HCT116 (cell line): ENCODE measurements at regions not wholly inside any gene's neighbourhood (a gene's known extent, or its start where the extent isn't known, plus 50 kb on each side); places are given as distances from the start of the nearest gene placed in this dataset.

ENCODE experiments used
- ATAC-seq: fragments of 200-7000 bp; cut with Tn5 transposase; 2 replicates; pipeline ENCODE4 v1.9.1; 2020; ENCODE audit warnings: mild to moderate bottlenecking, moderate library complexity
- BruUV-seq: library from RNA; stranded (reverse); fragments of 400-500 nt; replicated peaks from 2 replicates; lab custom pipeline; 2021; lab: Mats Ljungman, UMichigan
- CTCF ChIA-PET: fragments of 300-600 bp; sonication (Branson Sonifier 250); formaldehyde crosslinking; loops from one replicate; lab custom pipeline; 2021; ENCODE audit warnings: antibody characterized with exemption; lab: Charles Lee
- POLR2A ChIA-PET: fragments of 300-600, 350-600 bp; sonication (Branson Sonifier 250); formaldehyde crosslinking; loops from one replicate; lab custom pipeline; 2021; ENCODE audit warnings: antibody characterized with exemption; lab: Charles Lee
- RAD21 ChIA-PET, 2 experiments: fragments of 300-600 bp; sonication (Branson Sonifier 250); formaldehyde crosslinking; loops; one replicate each; lab custom pipeline; 2023; ENCODE audit warnings: low total read pairs in 2 of 2; ENCODE audit not compliant: uncharacterized antibody in 2 of 2, unreplicated experiment in 2 of 2, low non-redundant PET in 1 of 2; lab: Charles Lee
- DNase-seq: peaks from one replicate; pipeline ENCODE4 v3.0.0-alpha.2; 2010; ENCODE audit warnings: low read depth, low spot score
- H2AFZ ChIP-seq: fragments of 200-600 bp; shearing (Covaris generic), sonication (generic); 2 replicates; pipeline ENCODE4 v1.6.1; 2017; ENCODE audit warnings: low read depth, mixed run types, mixed read lengths, antibody characterized with exemption, low read length; ENCODE audit not compliant: poor library complexity, severe bottlenecking
- H3K27ac ChIP-seq: 2 replicates; pipeline ENCODE4 v1.5.1; 2012; ENCODE audit warnings: low read depth, low read length
- H3K27me3 ChIP-seq: fragments of 200-600 bp; sonication (generic); 2 replicates; pipeline ENCODE4 v1.6.1; 2016; ENCODE audit warnings: mixed run types, low read length, mixed read lengths; ENCODE audit not compliant: insufficient read depth
- H3K36me3 ChIP-seq, 2 experiments: fragments of 200-500 bp in 1 of 2; fragments of 200-600 bp in 1 of 2; sonication (Bioruptor generic) in 1 of 2; sonication (generic) in 1 of 2; 2 replicates each; pipeline versions ENCODE4 v1.5.1 to v1.6.1; 2014 to 2016; ENCODE audit warnings: low read length in 2 of 2, inconsistent platforms in 1 of 2, mixed read lengths in 1 of 2, mixed run types in 1 of 2; ENCODE audit not compliant: insufficient read depth in 2 of 2, control insufficient read depth in 1 of 2
- H3K4me1 ChIP-seq, 2 experiments: fragments of 200-600 bp in 1 of 2; sonication (generic) in 1 of 2; 2 replicates each; pipeline versions ENCODE4 v1.5.1 to v1.6.1; 2012 to 2017; ENCODE audit warnings: low read length in 2 of 2, inconsistent platforms in 1 of 2, mild to moderate bottlenecking in 1 of 2, mixed read lengths in 1 of 2, mixed run types in 1 of 2, moderate library complexity in 1 of 2; ENCODE audit not compliant: insufficient read depth in 2 of 2, control insufficient read depth in 1 of 2
- H3K4me2 ChIP-seq: fragments of 200-600 bp; sonication (generic); 2 replicates; pipeline ENCODE4 v1.6.1; 2017; ENCODE audit warnings: mixed run types, low read length, mixed read lengths
- H3K4me3 ChIP-seq, 2 experiments: fragments of 200-600 bp in 1 of 2; sonication (generic) in 1 of 2; replicated peaks in 1 of 2; 2 replicates each; pipeline ENCODE4 v1.5.1; 2011 to 2016; ENCODE audit warnings: low read length in 2 of 2, control low read depth in 1 of 2, low read depth in 1 of 2, mild to moderate bottlenecking in 1 of 2, mixed read lengths in 1 of 2, mixed run types in 1 of 2
- H3K79me2 ChIP-seq: fragments of 200-600 bp; sonication (generic); 2 replicates; pipeline ENCODE4 v1.6.1; 2017; ENCODE audit warnings: mild to moderate bottlenecking, mixed run types, low read length, moderate library complexity, mixed read lengths; ENCODE audit not compliant: insufficient read depth
- H3K9ac ChIP-seq: fragments of 200-600 bp; sonication (generic); 2 replicates; pipeline ENCODE4 v1.6.1; 2016; ENCODE audit warnings: low read length, mixed read lengths
- H3K9me2 ChIP-seq: fragments of 200-600 bp; sonication (generic), shearing (Covaris generic); 2 replicates; pipeline ENCODE4 v1.6.1; 2017; ENCODE audit warnings: mixed run types, mild to moderate bottlenecking, moderate library complexity; ENCODE audit not compliant: insufficient read depth
- H3K9me3 ChIP-seq, 2 experiments: fragments of 200-500 bp in 1 of 2; fragments of 200-600 bp in 1 of 2; sonication (Bioruptor generic) in 1 of 2; sonication (generic) in 1 of 2; 2 replicates each; pipeline ENCODE4 v1.6.1; 2014 to 2017; ENCODE audit warnings: low read length in 2 of 2, mixed read lengths in 2 of 2, inconsistent platforms in 1 of 2, low read depth in 1 of 2, mild to moderate bottlenecking in 1 of 2, mixed run types in 1 of 2, moderate library complexity in 1 of 2; ENCODE audit not compliant: control insufficient read depth in 1 of 2, insufficient read depth in 1 of 2
- H4K20me1 ChIP-seq: fragments of 200-600 bp; sonication (generic), shearing (Covaris generic); 2 replicates; pipeline ENCODE4 v1.6.1; 2017; ENCODE audit warnings: mixed run types, mild to moderate bottlenecking, moderate library complexity; ENCODE audit not compliant: insufficient read depth
- CEBPB ChIP-seq: IDR thresholded peaks from 2 replicates; pipeline ENCODE4 v1.6.1; 2012; ENCODE audit warnings: low read depth
- TCF7L2 ChIP-seq: IDR thresholded peaks from 2 replicates; pipeline ENCODE4 v1.7.0; 2011; ENCODE audit warnings: borderline replicate concordance, inconsistent platforms; ENCODE audit not compliant: insufficient read depth, insufficient read length; ENCODE audit errors: extremely low read depth
- YY1 ChIP-seq: IDR thresholded peaks from 2 replicates; pipeline ENCODE4 v1.6.1; 2011; ENCODE audit warnings: low read length, low read depth, moderate library complexity, mild to moderate bottlenecking; ENCODE audit not compliant: insufficient replicate concordance; ENCODE audit errors: extremely low read depth
- ZFX ChIP-seq: fragments of 450-650 bp; IDR thresholded peaks from 2 replicates; pipeline ENCODE4 v1.6.1; 2017
- intact Hi-C: fragments of 100-400 bp; cut with micrococcal nuclease; formaldehyde crosslinking; loops from 2 replicates; pipeline ENCODE4 v1.10.0; 2022

- DNase-seq, result no peak
- Histone ChIP-seq H3K36me3 (no peaks in the 10 kb centered on the region), H3K27ac (no peak overlapping the region), H3K27me3 (no peaks in the 10 kb centered on the region), H3K9me2 (no peaks in the 10 kb centered on the region), H3K4me2 (no peak overlapping the region), H2AFZ (no peak overlapping the region), H3K9ac (no peak overlapping the region), H4K20me1 (no peaks in the 10 kb centered on the region; the same call in 1 of the 2 replicates)
- ChIA-PET CTCF (no interaction called here), RAD21 (no interaction called here)
- no TSS peak for BruUV-seq
- TF ChIP-seq CEBPB, result no peak
- TF ChIP-seq YY1, result no peak
- TF ChIP-seq ZFX, result no peak
- TF ChIP-seq, all 23 proteins: peak for 0
- Histone ChIP-seq H3K4me3 (no peak overlapping the region), H3K9me3 (no peaks in the 10 kb centered on the region), H3K4me1 (no peaks in the 10 kb centered on the region), H3K79me2 (no peaks in the 10 kb centered on the region)
- POLR2A ChIA-PET, result no interaction called here
- intact Hi-C loops, result no loop called here
- no peak for ATAC-seq
Measured at GRCh38 chr1:82269431-82269830, 468.7 kb downstream of the ADGRL2 start.

GRCh38 chr1:82268826-82269225 lies 468.1 kb downstream of the ADGRL2 start:
- H2AFZ ChIP-seq, result no peak overlapping the region
- no peaks in the 10 kb centered on the region for H3K36me3 ChIP-seq
- ChIA-PET POLR2A (no interaction called here), CTCF (no interaction called here), RAD21 (no interaction called here)
- H3K9ac ChIP-seq, result no peak overlapping the region
- H3K4me1 ChIP-seq, result no peaks in the 10 kb centered on the region
- BruUV-seq, result no TSS peak
- no peaks in the 10 kb centered on the region for H3K27me3 ChIP-seq
- no peaks in the 10 kb centered on the region for H3K9me2 ChIP-seq
- no peak overlapping the region for H3K27ac ChIP-seq
- H3K79me2 ChIP-seq, result no peaks in the 10 kb centered on the region
- intact Hi-C loops, result no loop called here
- TF ChIP-seq CEBPB (no peak), TCF7L2 (no peak)
- ATAC-seq (no peak), DNase-seq (no peak)
- H3K4me2 ChIP-seq, result no peak overlapping the region
- H4K20me1 ChIP-seq, result no peaks in the 10 kb centered on the region; the same call in 1 of the 2 replicates
- H3K4me3 ChIP-seq, result no peak overlapping the region
- H3K9me3 ChIP-seq, result no peaks in the 10 kb centered on the region
